ENCODE measurements at regions not wholly inside any gene's neighbourhood (a gene's known extent, or its start where the extent isn't known, plus 50 kb on each side); places are given as distances from the start of the nearest gene placed in this dataset.

DNA sequence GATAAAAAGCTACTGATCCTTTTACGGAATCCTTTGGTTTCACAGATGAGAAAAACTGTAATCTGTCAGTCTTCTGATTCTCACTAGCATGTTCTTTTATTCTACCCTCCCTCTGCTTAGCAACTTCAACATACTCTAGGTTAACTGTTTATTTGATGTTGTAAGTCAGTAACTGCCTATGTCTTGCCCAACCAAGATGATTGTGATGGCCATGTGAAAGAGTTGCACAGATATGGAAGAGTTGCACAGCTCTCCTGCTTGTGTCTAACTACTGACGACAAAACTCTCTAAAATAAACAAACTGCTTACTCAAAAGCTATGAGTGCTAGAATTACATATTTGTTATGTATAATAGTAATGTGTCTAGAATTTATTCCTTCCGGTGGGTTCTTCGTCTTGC lies 227.3 kb upstream of the DAB2 start:
- TF ChIP-seq, protein P1, sequence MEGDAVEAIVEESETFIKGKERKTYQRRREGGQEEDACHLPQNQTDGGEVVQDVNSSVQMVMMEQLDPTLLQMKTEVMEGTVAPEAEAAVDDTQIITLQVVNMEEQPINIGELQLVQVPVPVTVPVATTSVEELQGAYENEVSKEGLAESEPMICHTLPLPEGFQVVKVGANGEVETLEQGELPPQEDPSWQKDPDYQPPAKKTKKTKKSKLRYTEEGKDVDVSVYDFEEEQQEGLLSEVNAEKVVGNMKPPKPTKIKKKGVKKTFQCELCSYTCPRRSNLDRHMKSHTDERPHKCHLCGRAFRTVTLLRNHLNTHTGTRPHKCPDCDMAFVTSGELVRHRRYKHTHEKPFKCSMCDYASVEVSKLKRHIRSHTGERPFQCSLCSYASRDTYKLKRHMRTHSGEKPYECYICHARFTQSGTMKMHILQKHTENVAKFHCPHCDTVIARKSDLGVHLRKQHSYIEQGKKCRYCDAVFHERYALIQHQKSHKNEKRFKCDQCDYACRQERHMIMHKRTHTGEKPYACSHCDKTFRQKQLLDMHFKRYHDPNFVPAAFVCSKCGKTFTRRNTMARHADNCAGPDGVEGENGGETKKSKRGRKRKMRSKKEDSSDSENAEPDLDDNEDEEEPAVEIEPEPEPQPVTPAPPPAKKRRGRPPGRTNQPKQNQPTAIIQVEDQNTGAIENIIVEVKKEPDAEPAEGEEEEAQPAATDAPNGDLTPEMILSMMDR (conservative IDR thresholded peaks at IDR 0.05; ENCODE audit: low read depth, low read length), result no peak
- TF ChIP-seq EZH2 (IDR thresholded peaks at IDR 0.05; ENCODE audit: borderline replicate concordance, low read depth, low read length, poor library complexity, severe bottlenecking), result no peak

All from A673 (cell line).